ENCODE measurements at regions not wholly inside any gene's neighbourhood (a gene's known extent, or its start where the extent isn't known, plus 50 kb on each side); places are given as distances from the start of the nearest gene placed in this dataset.

- TF ChIP-seq CTCF (IDR thresholded peaks at IDR 0.05) (no peak), POLR2A (IDR thresholded peaks at IDR 0.05) (no peak)
- 64 to 78% (median 69%) methylated on average over 5 of the region's 5 CpGs for WGBS, 4 donors
- no peaks in the 10 kb centered on the region for H3K9me3 ChIP-seq
- H3K27ac ChIP-seq = no peak overlapping the region
- no peaks in the 10 kb centered on the region for H3K36me3 ChIP-seq
- no peaks in the 10 kb centered on the region for H3K4me1 ChIP-seq
- intact Hi-C loops (cut with DNase I) = no loop called here
- no peak overlapping the region for H3K4me3 ChIP-seq
- no peak for DNase-seq
- H3K27me3 ChIP-seq = peaks cover 0 to 47% (median 14%) of the 10 kb centered on the region in 9 donors
- ATAC-seq = no peak
Observed at GRCh38 chr17:74001145-74001544, 202.3 kb upstream of the RPL38 start.

- no peak overlapping the region for H3K4me3 ChIP-seq
- TF ChIP-seq CTCF (IDR thresholded peaks at IDR 0.05) (no peak), POLR2A (IDR thresholded peaks at IDR 0.05) (no peak)
- H3K27ac ChIP-seq = no peak overlapping the region
- H3K9me3 ChIP-seq = no peaks in the 10 kb centered on the region
- 89 to 96% (median 91%) methylated on average over 5 of the region's 5 CpGs for WGBS, 4 donors
- no peak for DNase-seq
- H3K27me3 ChIP-seq = peaks cover 0 to 52% (median 19%) of the 10 kb centered on the region in 9 donors
- no peaks in the 10 kb centered on the region for H3K4me1 ChIP-seq
- intact Hi-C loops (cut with DNase I) = no loop called here
- no peak for ATAC-seq
- H3K36me3 ChIP-seq = no peaks in the 10 kb centered on the region
Observed at GRCh38 chr17:74002241-74002640, 201.2 kb upstream of the RPL38 start.

- Histone ChIP-seq H3K36me3 (no peaks in the 10 kb centered on the region), H3K9me3 (no peaks in the 10 kb centered on the region), H3K4me1 (no peaks in the 10 kb centered on the region), H3K27ac (no peak overlapping the region), H3K4me3 (no peak overlapping the region), H3K27me3 (peaks cover 0 to 58% (median 31%) of the 10 kb centered on the region in 9 donors)
- intact Hi-C loops (cut with DNase I) = no loop called here
- no peak for DNase-seq
- 74 to 81% (median 77%) methylated on average over 7 of the region's 7 CpGs for WGBS, 4 donors
- ATAC-seq = no peak
- no peak for TF ChIP-seq CTCF (IDR thresholded peaks at IDR 0.05)
- no peak for TF ChIP-seq POLR2A (IDR thresholded peaks at IDR 0.05)
Observed at GRCh38 chr17:74004056-74004455, 199.4 kb upstream of the RPL38 start.

GRCh38 chr17:74005790-74006189 is 197.7 kb upstream of the RPL38 start:
- no peak overlapping the region for H3K4me3 ChIP-seq
- intact Hi-C loops (cut with DNase I) = no loop called here
- 52 to 64% (median 56%) methylated on average over 3 to 9 of the region's 9 CpGs for WGBS, 4 donors
- no peak for TF ChIP-seq CTCF (IDR thresholded peaks at IDR 0.05)
- TF ChIP-seq POLR2A (IDR thresholded peaks at IDR 0.05) = no peak
- no peak for DNase-seq
- H3K27me3 ChIP-seq = peaks cover 0 to 63% (median 31%) of the 10 kb centered on the region in 9 donors
- H3K9me3 ChIP-seq = no peaks in the 10 kb centered on the region
- no peaks in the 10 kb centered on the region for H3K4me1 ChIP-seq
- H3K36me3 ChIP-seq = no peaks in the 10 kb centered on the region
- ATAC-seq = no peak
- no peak overlapping the region for H3K27ac ChIP-seq
